ENCODE measurements at regions not wholly inside any gene's neighbourhood (a gene's known extent, or its start where the extent isn't known, plus 50 kb on each side); places are given as distances from the start of the nearest gene placed in this dataset.

DNA sequence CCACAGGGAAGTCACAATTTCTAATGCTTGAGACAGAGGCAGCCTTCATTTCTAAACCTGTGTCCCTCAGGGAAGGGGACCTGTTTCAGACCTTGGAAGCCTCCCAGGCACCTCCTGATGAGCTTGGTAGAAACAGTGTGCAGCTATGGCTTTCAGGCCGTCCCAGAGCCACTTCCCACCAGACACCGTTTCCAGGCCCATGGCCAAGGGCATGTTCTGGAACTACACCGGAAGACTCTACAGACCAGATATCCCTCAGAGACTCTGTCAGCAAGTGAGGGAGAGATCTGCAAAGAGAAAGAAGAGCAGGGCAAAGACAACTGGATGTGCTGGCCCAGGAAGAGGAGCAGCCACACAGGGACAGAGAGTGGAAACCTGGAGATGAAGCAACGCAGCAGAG is 82.2 kb upstream of the HSPA9 start:
- TF ChIP-seq, protein P1, sequence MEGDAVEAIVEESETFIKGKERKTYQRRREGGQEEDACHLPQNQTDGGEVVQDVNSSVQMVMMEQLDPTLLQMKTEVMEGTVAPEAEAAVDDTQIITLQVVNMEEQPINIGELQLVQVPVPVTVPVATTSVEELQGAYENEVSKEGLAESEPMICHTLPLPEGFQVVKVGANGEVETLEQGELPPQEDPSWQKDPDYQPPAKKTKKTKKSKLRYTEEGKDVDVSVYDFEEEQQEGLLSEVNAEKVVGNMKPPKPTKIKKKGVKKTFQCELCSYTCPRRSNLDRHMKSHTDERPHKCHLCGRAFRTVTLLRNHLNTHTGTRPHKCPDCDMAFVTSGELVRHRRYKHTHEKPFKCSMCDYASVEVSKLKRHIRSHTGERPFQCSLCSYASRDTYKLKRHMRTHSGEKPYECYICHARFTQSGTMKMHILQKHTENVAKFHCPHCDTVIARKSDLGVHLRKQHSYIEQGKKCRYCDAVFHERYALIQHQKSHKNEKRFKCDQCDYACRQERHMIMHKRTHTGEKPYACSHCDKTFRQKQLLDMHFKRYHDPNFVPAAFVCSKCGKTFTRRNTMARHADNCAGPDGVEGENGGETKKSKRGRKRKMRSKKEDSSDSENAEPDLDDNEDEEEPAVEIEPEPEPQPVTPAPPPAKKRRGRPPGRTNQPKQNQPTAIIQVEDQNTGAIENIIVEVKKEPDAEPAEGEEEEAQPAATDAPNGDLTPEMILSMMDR (conservative IDR thresholded peaks at IDR 0.05; ENCODE audit: low read depth, low read length): no peak
- TF ChIP-seq EZH2 (IDR thresholded peaks at IDR 0.05; ENCODE audit: low read length, unreplicated experiment): no peak
- TF ChIP-seq EZH2phosphoT487 (IDR thresholded peaks at IDR 0.05; ENCODE audit: borderline replicate concordance, low read length): no peak

Measured in PC-3 (cell line).